ENCODE measurements at regions not wholly inside any gene's neighbourhood (a gene's known extent, or its start where the extent isn't known, plus 50 kb on each side); places are given as distances from the start of the nearest gene placed in this dataset.

DNA sequence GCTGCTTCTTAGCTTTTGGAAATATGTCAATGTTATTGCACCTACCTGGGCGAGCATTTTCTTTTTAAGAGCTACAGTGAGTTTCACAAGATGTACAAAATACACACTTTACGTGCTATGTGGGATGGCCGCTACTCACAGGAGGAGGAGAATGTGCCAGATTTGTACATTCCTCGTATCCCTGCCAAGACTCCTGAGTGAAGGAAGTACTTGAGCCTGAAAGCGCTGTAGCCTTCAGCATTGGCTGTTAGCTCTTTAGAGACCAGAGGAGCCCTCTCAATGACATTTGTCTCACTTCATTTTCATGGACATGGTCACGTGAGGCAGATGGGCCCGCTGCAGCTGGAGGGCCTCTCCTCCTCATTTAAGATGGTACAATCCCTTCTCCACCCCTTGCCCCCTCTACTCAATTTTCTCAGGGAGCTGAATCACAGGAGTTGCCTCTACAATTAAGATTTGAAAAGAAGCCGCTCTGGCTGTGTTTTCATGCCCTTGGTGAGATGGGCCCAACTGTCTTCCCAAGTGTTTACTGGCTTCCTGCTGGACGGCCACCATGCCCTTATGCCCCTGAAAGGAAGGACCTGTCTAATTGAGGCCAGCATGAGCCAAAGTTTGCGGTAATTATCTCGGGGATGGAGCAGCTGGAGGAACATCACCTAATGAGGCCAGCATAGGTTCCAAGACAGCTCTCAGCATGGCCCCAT is 442.6 kb downstream of the PRDM2 start:
- H3K4me3 ChIP-seq (replicated peaks; ENCODE audit: low read depth, low read length): no peak overlapping the region
- TF ChIP-seq, protein P1, sequence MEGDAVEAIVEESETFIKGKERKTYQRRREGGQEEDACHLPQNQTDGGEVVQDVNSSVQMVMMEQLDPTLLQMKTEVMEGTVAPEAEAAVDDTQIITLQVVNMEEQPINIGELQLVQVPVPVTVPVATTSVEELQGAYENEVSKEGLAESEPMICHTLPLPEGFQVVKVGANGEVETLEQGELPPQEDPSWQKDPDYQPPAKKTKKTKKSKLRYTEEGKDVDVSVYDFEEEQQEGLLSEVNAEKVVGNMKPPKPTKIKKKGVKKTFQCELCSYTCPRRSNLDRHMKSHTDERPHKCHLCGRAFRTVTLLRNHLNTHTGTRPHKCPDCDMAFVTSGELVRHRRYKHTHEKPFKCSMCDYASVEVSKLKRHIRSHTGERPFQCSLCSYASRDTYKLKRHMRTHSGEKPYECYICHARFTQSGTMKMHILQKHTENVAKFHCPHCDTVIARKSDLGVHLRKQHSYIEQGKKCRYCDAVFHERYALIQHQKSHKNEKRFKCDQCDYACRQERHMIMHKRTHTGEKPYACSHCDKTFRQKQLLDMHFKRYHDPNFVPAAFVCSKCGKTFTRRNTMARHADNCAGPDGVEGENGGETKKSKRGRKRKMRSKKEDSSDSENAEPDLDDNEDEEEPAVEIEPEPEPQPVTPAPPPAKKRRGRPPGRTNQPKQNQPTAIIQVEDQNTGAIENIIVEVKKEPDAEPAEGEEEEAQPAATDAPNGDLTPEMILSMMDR (IDR thresholded peaks at IDR 0.05; ENCODE audit: low read depth, low read length, missing control alignments): no peak
- no peak for DNase-seq (ENCODE audit: extremely low read depth, low read depth)

DNA sequence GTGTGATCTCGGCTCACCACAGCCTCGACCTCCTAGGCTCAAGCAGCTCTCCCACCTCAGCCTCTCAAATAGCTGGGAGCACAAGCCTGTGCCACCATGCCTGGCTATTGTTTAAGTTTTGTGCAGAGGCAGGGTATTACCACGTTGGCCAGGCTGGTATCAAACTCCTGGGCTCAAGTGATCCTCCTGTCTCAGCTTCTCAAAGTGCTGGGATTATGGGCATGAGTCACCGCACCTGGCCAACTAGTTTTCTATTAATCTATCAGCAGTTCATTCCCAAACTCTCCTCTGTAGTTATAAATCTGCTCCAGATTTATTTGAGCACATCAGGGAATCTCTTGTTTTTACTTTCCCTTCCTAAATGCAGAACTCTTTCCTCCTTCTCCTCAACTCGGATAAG is 443.8 kb downstream of the PRDM2 start:
- TF ChIP-seq, protein P1 (IDR thresholded peaks at IDR 0.05; ENCODE audit: low read depth, low read length, missing control alignments): no peak
- H3K4me3 ChIP-seq (replicated peaks; ENCODE audit: low read depth, low read length): no peak overlapping the region
- no peak for DNase-seq (ENCODE audit: extremely low read depth, low read depth)

DNA sequence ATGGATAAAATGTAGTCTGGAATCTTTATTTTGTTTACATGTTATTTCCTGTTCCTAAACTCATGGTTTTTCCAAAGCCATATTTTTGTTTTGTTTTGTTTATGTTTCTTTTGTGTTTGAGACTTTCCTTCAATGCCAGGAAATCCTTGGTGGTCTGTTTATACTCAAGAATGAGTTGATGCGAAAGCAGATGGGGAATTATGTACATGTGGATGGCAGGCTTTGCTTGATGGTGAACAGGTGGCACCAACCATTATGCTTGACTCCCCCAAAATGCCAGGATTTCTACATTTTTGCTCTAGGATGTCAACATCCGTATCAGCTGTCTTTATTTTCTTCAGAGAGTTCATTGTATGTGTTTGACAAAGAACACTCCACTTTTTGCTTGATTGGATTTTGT is 448.5 kb downstream of the PRDM2 start:
- DNase-seq (ENCODE audit: extremely low read depth, low read depth): no peak
- TF ChIP-seq, protein P1 (IDR thresholded peaks at IDR 0.05; ENCODE audit: low read depth, low read length, missing control alignments): no peak
- no peak overlapping the region for H3K4me3 ChIP-seq (replicated peaks; ENCODE audit: low read depth, low read length)

DNA sequence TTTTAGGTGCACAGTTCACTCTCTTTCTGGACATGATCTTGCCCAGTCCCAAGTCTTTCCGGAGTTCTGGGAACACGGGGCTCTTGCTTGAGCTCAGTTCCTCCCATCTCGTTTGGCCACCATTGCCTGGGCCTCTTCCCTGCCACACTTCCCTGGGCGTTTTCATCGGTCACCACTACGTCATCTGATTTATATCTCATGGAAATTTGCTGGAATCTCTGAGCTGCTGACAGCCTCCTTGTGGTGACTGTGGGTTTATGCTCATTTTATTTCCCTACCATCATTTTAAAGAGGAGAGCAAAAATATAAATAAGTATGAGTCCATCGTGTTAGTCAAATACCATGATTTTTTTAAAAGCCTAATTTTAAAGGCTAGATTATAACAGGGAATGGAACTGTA is 449.1 kb upstream of the KAZN start:
- TF ChIP-seq, protein P1 (IDR thresholded peaks at IDR 0.05; ENCODE audit: low read depth, low read length, missing control alignments): no peak
- H3K4me3 ChIP-seq (replicated peaks; ENCODE audit: low read depth, low read length): no peak overlapping the region
- no peak for DNase-seq (ENCODE audit: extremely low read depth, low read depth)

DNA sequence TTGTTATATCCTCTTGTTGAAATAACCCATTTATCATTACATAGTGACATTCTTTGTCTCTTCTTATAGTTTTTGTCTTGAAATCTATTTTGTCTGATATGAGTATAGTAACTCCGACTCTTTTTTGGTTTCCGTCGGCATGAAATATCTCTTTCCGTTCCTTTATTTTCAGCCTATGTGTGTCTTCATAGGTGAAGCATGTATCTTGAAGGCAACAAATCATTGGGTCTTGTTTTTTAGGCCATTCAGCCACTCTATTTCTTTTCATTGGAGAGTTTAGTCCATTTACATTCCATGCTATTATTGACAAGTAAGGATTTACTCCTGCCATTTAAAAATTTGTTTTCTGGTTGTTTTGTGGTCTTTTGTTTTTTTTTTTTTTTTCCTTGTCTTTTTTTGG is 441.9 kb upstream of the KAZN start:
- DNase-seq (ENCODE audit: extremely low read depth, low read depth): no peak
- TF ChIP-seq, protein P1 (IDR thresholded peaks at IDR 0.05; ENCODE audit: low read depth, low read length, missing control alignments): no peak
- no peak overlapping the region for H3K4me3 ChIP-seq (replicated peaks; ENCODE audit: low read depth, low read length)

DNA sequence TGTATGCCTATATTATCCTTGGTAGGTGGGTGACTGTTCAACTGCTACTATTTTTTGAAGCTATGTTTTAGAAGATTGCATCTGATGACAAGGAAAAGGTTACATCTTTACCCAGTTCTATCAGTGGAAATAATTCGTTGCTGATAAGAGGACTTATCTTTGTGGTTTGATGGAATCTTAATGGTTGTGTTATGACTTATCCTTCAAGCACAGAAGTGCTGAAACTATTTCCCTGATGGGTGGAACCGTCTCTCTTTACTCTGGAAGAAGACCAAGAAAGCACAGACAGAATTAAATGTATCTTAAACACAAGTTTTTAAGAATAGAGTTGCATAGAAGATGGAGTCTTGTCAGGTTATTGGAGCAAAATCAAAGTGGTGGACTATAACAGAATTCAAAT is 437.7 kb upstream of the KAZN start:
- TF ChIP-seq, protein P1 (IDR thresholded peaks at IDR 0.05; ENCODE audit: low read depth, low read length, missing control alignments): no peak
- no peak overlapping the region for H3K4me3 ChIP-seq (replicated peaks; ENCODE audit: low read depth, low read length)
- DNase-seq (ENCODE audit: extremely low read depth, low read depth): no peak

DNA sequence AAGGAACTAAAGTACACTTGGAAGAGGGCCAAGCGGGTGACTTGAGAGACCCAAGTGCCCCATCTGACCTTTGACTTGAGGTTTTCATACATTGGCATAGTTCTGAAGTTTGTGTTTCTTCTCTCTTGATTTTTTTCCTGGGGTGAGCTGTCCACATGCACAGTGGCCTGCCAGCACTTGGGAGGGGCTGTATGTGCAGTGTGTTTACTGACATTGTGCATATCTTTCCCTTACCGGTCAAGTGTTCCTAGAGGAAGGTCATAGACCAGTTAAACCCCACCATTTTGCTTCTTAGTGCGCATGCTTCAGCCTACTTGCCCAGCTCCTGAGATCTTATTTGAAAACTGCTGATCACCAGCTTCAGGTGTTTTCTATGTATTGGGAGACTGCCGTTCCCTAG is 435.2 kb upstream of the KAZN start:
- DNase-seq (ENCODE audit: extremely low read depth, low read depth): no peak
- TF ChIP-seq, protein P1 (IDR thresholded peaks at IDR 0.05; ENCODE audit: low read depth, low read length, missing control alignments): no peak

More for the DNA sequence above, 435.2 kb upstream of the KAZN start:
- no peak overlapping the region for H3K4me3 ChIP-seq (replicated peaks; ENCODE audit: low read depth, low read length)
